GM12878 (cell line): ENCODE measurements at regions not wholly inside any gene's neighbourhood (a gene's known extent, or its start where the extent isn't known, plus 50 kb on each side); places are given as distances from the start of the nearest gene placed in this dataset.

Experiments used
- ATAC-seq: fragments of 200-7000 bp; cut with Tn5 transposase; 3 replicates; pipeline ENCODE4 v1.9.1; 2020; ENCODE audit warnings: mild to moderate bottlenecking, moderate library complexity
- BruUV-seq: library from RNA; stranded (reverse); fragments of 400-500 nt; replicated peaks from 2 replicates; lab custom pipeline; 2021; lab: Mats Ljungman, UMichigan
- CTCF ChIA-PET: fragments of 300-600 bp; sonication (Branson Sonifier 250); formaldehyde crosslinking; extraction: SDS; loops from one replicate; lab custom pipeline; 2021; ENCODE audit warnings: inconsistent platforms; lab: Yijun Ruan, JAX
- POLR2A ChIA-PET: fragments of 350-600 bp; formaldehyde crosslinking; extraction: SDS; loops from one replicate; lab custom pipeline; 2021; ENCODE audit warnings: inconsistent platforms; lab: Charles Lee
- RAD21 ChIA-PET: fragments of 300-600 bp; sonication (Branson Sonifier 250); formaldehyde crosslinking; loops from one replicate; lab custom pipeline; 2023; ENCODE audit warnings: antibody characterized with exemption; ENCODE audit not compliant: unreplicated experiment; lab: Charles Lee
- SMC1A ChIA-PET: fragments of 300-600 bp; sonication (Branson Sonifier 250); formaldehyde crosslinking; loops from one replicate; lab custom pipeline; 2023; ENCODE audit not compliant: unreplicated experiment, uncharacterized antibody; lab: Charles Lee
- DNase-seq: peaks from one replicate; pipeline ENCODE4 v3.0.0-alpha.2; 2011; ENCODE audit warnings: low read depth, low spot score
- FAIRE-seq: peaks from 3 replicates; lab custom pipeline; 2011; peaks lifted over from hg19 to GRCh38; lab: Jason Lieb, UNC
- H2AFZ ChIP-seq: 2 replicates; pipeline ENCODE4 v1.6.0; 2011; ENCODE audit warnings: low read depth, low read length, control low read depth; ENCODE audit not compliant: control insufficient read depth
- H3K27ac ChIP-seq: 2 replicates; pipeline ENCODE4 v1.5.1; 2011; ENCODE audit warnings: control low read depth; ENCODE audit not compliant: control insufficient read depth, insufficient read depth
- H3K27me3 ChIP-seq, 2 experiments: replicated peaks in 1 of 2; 2 replicates each; pipeline versions ENCODE4 v1.6.0 to v1.6.1; 2011; ENCODE audit warnings: low read length in 1 of 2; ENCODE audit not compliant: control insufficient read depth in 2 of 2, insufficient read depth in 2 of 2
- H3K36me3 ChIP-seq, 2 experiments: 2 replicates each; pipeline ENCODE4 v1.5.1; 2011; ENCODE audit warnings: low read length in 1 of 2; ENCODE audit not compliant: control insufficient read depth in 2 of 2, insufficient read depth in 2 of 2
- H3K4me1 ChIP-seq: 2 replicates; pipeline ENCODE4 v1.6.1; 2011; ENCODE audit warnings: mild to moderate bottlenecking, low read length, moderate library complexity, mixed read lengths; ENCODE audit not compliant: control insufficient read depth, insufficient read depth
- H3K4me2 ChIP-seq: 2 replicates; pipeline ENCODE4 v1.6.0; 2011; ENCODE audit warnings: control low read depth; ENCODE audit not compliant: control insufficient read depth, insufficient read depth
- H3K4me3 ChIP-seq: fragments of 200-600 bp; sonication (generic); 2 replicates; pipeline ENCODE4 v1.5.1; 2016
- H3K79me2 ChIP-seq: 2 replicates; pipeline ENCODE4 v1.6.0; 2011; ENCODE audit warnings: low read length; ENCODE audit not compliant: control insufficient read depth, insufficient read depth
- H3K9ac ChIP-seq: 2 replicates; pipeline ENCODE4 v1.8.0; 2011; ENCODE audit warnings: low read length, control low read depth, mixed read lengths; ENCODE audit not compliant: control insufficient read depth, insufficient read depth
- H3K9me3 ChIP-seq: replicated peaks from 3 replicates; pipeline ENCODE4 v1.5.1; 2011; ENCODE audit warnings: mild to moderate bottlenecking, low read length; ENCODE audit not compliant: control insufficient read depth, insufficient read depth
- H4K20me1 ChIP-seq: 2 replicates; pipeline ENCODE4 v1.6.0; 2011; ENCODE audit not compliant: control insufficient read depth, insufficient read depth
- ATF7 ChIP-seq: fragments of 450-650 bp; IDR thresholded peaks from 2 replicates; pipeline ENCODE4 v1.6.1; 2016; ENCODE audit warnings: low read depth, mild to moderate bottlenecking
- BRCA1 ChIP-seq: IDR thresholded peaks from 2 replicates; pipeline ENCODE4 v1.6.1; 2011; ENCODE audit warnings: low read depth, low read length, improper control_type of control experiment
- CBFB ChIP-seq: IDR thresholded peaks from 2 replicates; pipeline ENCODE4 v1.6.1; 2016; ENCODE audit warnings: antibody characterized with exemption, low read depth
- ESRRA ChIP-seq: IDR thresholded peaks from 2 replicates; pipeline ENCODE4 v1.6.1; 2012; ENCODE audit warnings: mild to moderate bottlenecking, low read length, improper control_type of control experiment
- GABPA ChIP-seq: IDR thresholded peaks from 2 replicates; pipeline ENCODE4 v1.6.1; 2014; ENCODE audit warnings: antibody characterized with exemption, low read depth, mild to moderate bottlenecking, inconsistent platforms
- HDAC6 ChIP-seq: fragments of 200-600 bp; sonication (generic); IDR thresholded peaks from one replicate; pipeline ENCODE4 v1.8.0; 2017; ENCODE audit warnings: antibody characterized with exemption; ENCODE audit not compliant: unreplicated experiment
- IKZF2 ChIP-seq, 2 experiments: fragments of 450-650 bp; IDR thresholded peaks; 2 replicates each; pipeline ENCODE4 v1.6.1; 2017; ENCODE audit warnings: mild to moderate bottlenecking in 2 of 2, moderate library complexity in 2 of 2
- MEF2B ChIP-seq: fragments of 450-650 bp; IDR thresholded peaks from 2 replicates; pipeline ENCODE4 v1.6.1; 2018; ENCODE audit warnings: mild to moderate bottlenecking, moderate library complexity; ENCODE audit not compliant: partially characterized antibody, poor library complexity, severe bottlenecking
- POLR2AphosphoS5 ChIP-seq: IDR thresholded peaks from 2 replicates; pipeline ENCODE4 v1.6.1; 2011; ENCODE audit warnings: mild to moderate bottlenecking, low read length, inconsistent platforms
- SMAD1 ChIP-seq: fragments of 450-650 bp; IDR thresholded peaks from 2 replicates; pipeline ENCODE4 v1.6.1; 2018; ENCODE audit warnings: mild to moderate bottlenecking, low read depth; ENCODE audit not compliant: partially characterized antibody
- SMARCA5 ChIP-seq: fragments of 450-650 bp; IDR thresholded peaks from 2 replicates; pipeline ENCODE4 v1.6.1; 2017; ENCODE audit warnings: mild to moderate bottlenecking
- SUPT20H ChIP-seq: IDR thresholded peaks from 2 replicates; pipeline ENCODE4 v1.6.1; 2011; ENCODE audit warnings: low read depth, mild to moderate bottlenecking, low read length, moderate library complexity, borderline replicate concordance; ENCODE audit not compliant: control insufficient read depth
- TARDBP ChIP-seq: IDR thresholded peaks from 2 replicates; pipeline ENCODE4 v1.6.1; 2016; ENCODE audit warnings: borderline replicate concordance
- TBL1XR1 ChIP-seq: IDR thresholded peaks from 2 replicates; pipeline ENCODE4 v1.6.1; 2012; ENCODE audit warnings: low read depth, low read length, improper control_type of control experiment
- ZNF24 ChIP-seq: fragments of 450-650 bp; IDR thresholded peaks from 2 replicates; pipeline ENCODE4 v1.6.1; 2017; ENCODE audit warnings: antibody characterized with exemption, mild to moderate bottlenecking
- ZSCAN29 ChIP-seq: fragments of 450-650 bp; IDR thresholded peaks from 2 replicates; pipeline ENCODE4 v1.6.1; 2017; ENCODE audit warnings: mild to moderate bottlenecking, moderate library complexity
- ZZZ3 ChIP-seq: IDR thresholded peaks from 2 replicates; pipeline ENCODE4 v1.6.1; 2011; ENCODE audit warnings: low read depth; ENCODE audit not compliant: control insufficient read depth, insufficient read length
- WGBS: methylation state at CpG from one replicate; pipeline ENCODE4 v1.1.6; 2016; ENCODE audit warnings: low lambda C conversion rate; ENCODE audit not compliant: insufficient replicate concordance, insufficient coverage; ENCODE audit errors: missing lambda C conversion rate; 5-methylcytosine and 5-hydroxymethylcytosine counted together
- in situ Hi-C: fragments of 300-500 bp; cut with MboI; formaldehyde crosslinking; loops from 9 replicates; pipeline ENCODE4 v1.14.3; 2018; ENCODE audit warnings: mixed read lengths
- intact Hi-C: fragments of 100-400 bp; cut with micrococcal nuclease; formaldehyde crosslinking; loops from one replicate; pipeline ENCODE4 v1.14.2; 2022; ENCODE audit not compliant: unreplicated experiment
- TF ChIP-seq, protein P1 (sequence below): fragments of 450-650 bp; IDR thresholded peaks from 2 replicates; pipeline ENCODE4 v1.6.1; 2016; ENCODE audit warnings: mild to moderate bottlenecking, moderate library complexity, borderline replicate concordance
- TF ChIP-seq, protein P2 (sequence below): fragments of 450-650 bp; conservative IDR thresholded peaks from 2 replicates; pipeline ENCODE4 v1.6.1; 2017; ENCODE audit warnings: mild to moderate bottlenecking, moderate library complexity
- TF ChIP-seq, protein P3 (sequence below): IDR thresholded peaks from 2 replicates; pipeline ENCODE4 v1.6.1; 2012; ENCODE audit warnings: low read length, inconsistent platforms

DNA sequence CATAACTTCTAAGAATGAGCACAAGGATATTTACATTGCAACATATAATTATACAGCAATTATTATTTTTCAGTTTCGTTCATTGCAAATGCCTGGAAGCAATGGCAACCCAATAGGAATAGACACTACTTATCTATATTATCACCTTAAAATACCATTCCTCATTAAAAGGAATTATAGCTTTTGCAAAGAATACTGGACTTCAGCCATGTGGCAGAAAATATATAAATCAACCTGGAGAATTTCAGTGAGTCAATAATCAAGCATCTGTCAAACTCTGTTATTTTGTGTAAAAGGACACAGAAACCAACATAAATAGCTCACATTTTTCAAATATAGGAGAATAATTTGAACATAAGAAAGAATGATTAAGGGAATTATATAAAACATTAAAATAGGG lies 96.1 kb upstream of the SEMA3C start:
- H3K36me3 ChIP-seq = no peaks in the 10 kb centered on the region
- no TSS peak for BruUV-seq
- in situ Hi-C loops (no loop called here), intact Hi-C loops (no loop called here)
- ChIA-PET RAD21 (no interaction called here), POLR2A (no interaction called here), SMC1A (interaction anchor here (0.6 kb wide), 1 partner anchor 26 kb away, joined by 3 read pairs; no protein-coding TSS in a partner anchor), CTCF (no interaction called here)
- no peak for DNase-seq
- H3K4me2 ChIP-seq = no peak overlapping the region
- FAIRE-seq = no peak
- H3K9me3 ChIP-seq = no peaks in the 10 kb centered on the region
- H3K27ac ChIP-seq = no peak overlapping the region
- no peak overlapping the region for H2AFZ ChIP-seq
- H3K27me3 ChIP-seq = no peaks in the 10 kb centered on the region
- 0% methylated on average over 1 of the region's 1 CpG for WGBS
- H3K4me1 ChIP-seq = no peaks in the 10 kb centered on the region
- no peak for ATAC-seq
- no peaks in the 10 kb centered on the region for H4K20me1 ChIP-seq
- TF ChIP-seq, protein P1, sequence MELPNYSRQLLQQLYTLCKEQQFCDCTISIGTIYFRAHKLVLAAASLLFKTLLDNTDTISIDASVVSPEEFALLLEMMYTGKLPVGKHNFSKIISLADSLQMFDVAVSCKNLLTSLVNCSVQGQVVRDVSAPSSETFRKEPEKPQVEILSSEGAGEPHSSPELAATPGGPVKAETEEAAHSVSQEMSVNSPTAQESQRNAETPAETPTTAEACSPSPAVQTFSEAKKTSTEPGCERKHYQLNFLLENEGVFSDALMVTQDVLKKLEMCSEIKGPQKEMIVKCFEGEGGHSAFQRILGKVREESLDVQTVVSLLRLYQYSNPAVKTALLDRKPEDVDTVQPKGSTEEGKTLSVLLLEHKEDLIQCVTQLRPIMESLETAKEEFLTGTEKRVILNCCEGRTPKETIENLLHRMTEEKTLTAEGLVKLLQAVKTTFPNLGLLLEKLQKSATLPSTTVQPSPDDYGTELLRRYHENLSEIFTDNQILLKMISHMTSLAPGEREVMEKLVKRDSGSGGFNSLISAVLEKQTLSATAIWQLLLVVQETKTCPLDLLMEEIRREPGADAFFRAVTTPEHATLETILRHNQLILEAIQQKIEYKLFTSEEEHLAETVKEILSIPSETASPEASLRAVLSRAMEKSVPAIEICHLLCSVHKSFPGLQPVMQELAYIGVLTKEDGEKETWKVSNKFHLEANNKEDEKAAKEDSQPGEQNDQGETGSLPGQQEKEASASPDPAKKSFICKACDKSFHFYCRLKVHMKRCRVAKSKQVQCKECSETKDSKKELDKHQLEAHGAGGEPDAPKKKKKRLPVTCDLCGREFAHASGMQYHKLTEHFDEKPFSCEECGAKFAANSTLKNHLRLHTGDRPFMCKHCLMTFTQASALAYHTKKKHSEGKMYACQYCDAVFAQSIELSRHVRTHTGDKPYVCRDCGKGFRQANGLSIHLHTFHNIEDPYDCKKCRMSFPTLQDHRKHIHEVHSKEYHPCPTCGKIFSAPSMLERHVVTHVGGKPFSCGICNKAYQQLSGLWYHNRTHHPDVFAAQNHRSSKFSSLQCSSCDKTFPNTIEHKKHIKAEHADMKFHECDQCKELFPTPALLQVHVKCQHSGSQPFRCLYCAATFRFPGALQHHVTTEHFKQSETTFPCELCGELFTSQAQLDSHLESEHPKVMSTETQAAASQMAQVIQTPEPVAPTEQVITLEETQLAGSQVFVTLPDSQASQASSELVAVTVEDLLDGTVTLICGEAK = no peak
- TF ChIP-seq SMAD1 (no peak), SMARCA5 (no peak), POLR2AphosphoS5 (no peak), ATF7 (no peak), TARDBP (no peak), SUPT20H (no peak), HDAC6 (no peak), BRCA1 (no peak), CBFB (no peak), MEF2B (no peak), ESRRA (no peak), ZNF24 (no peak), GABPA (no peak), IKZF2 (IDR thresholded peaks at IDR 0.05) (no peak), TBL1XR1 (no peak), ZZZ3 (no peak), ZSCAN29 (no peak)
- TF ChIP-seq, protein P2, sequence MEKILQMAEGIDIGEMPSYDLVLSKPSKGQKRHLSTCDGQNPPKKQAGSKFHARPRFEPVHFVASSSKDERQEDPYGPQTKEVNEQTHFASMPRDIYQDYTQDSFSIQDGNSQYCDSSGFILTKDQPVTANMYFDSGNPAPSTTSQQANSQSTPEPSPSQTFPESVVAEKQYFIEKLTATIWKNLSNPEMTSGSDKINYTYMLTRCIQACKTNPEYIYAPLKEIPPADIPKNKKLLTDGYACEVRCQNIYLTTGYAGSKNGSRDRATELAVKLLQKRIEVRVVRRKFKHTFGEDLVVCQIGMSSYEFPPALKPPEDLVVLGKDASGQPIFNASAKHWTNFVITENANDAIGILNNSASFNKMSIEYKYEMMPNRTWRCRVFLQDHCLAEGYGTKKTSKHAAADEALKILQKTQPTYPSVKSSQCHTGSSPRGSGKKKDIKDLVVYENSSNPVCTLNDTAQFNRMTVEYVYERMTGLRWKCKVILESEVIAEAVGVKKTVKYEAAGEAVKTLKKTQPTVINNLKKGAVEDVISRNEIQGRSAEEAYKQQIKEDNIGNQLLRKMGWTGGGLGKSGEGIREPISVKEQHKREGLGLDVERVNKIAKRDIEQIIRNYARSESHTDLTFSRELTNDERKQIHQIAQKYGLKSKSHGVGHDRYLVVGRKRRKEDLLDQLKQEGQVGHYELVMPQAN = no peak
- TF ChIP-seq, protein P3, sequence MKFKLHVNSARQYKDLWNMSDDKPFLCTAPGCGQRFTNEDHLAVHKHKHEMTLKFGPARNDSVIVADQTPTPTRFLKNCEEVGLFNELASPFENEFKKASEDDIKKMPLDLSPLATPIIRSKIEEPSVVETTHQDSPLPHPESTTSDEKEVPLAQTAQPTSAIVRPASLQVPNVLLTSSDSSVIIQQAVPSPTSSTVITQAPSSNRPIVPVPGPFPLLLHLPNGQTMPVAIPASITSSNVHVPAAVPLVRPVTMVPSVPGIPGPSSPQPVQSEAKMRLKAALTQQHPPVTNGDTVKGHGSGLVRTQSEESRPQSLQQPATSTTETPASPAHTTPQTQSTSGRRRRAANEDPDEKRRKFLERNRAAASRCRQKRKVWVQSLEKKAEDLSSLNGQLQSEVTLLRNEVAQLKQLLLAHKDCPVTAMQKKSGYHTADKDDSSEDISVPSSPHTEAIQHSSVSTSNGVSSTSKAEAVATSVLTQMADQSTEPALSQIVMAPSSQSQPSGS = no peak
- H3K9ac ChIP-seq = no peak overlapping the region
- H3K4me3 ChIP-seq = no peak overlapping the region
- H3K79me2 ChIP-seq = no peaks in the 10 kb centered on the region
